Inferior parietal cortex (tissue), 1 donor: ENCODE measurements at regions not wholly inside any gene's neighbourhood (a gene's known extent, or its start where the extent isn't known, plus 50 kb on each side); places are given as distances from the start of the nearest gene placed in this dataset.
"Not testable (repeated sequence)": the region's sequence is repeated elsewhere in the genome, so short reads cannot be mapped to it uniquely, and the experiment has no call there.

Source experiments
- DNase-seq: peaks from one replicate; pipeline ENCODE4 v3.0.0-alpha.2; 2016; ENCODE audit errors: extremely low spot score

- not testable (repeated sequence) for DNase-seq
Observed at GRCh38 chr5:98546924-98547323, 226.5 kb upstream of the RGMB start.

- no peak for DNase-seq
Observed at GRCh38 chr5:98556712-98557111, 216.8 kb upstream of the RGMB start.

- DNase-seq = no peak
Observed at GRCh38 chr5:98557916-98558315, 215.5 kb upstream of the RGMB start.

GRCh38 chr5:98563885-98564653, 209.4 kb upstream of the RGMB start:
- no peak for DNase-seq

GRCh38 chr5:98564836-98565235, 208.6 kb upstream of the RGMB start:
- DNase-seq = no peak

GRCh38 chr5:98568336-98568735, 205.1 kb upstream of the RGMB start:
- DNase-seq = no peak

- no peak for DNase-seq
Observed at GRCh38 chr5:98569288-98569687, 204.2 kb upstream of the RGMB start.

GRCh38 chr5:98570010-98570409, 203.5 kb upstream of the RGMB start:
- no peak for DNase-seq

GRCh38 chr5:98570661-98571191, 202.7 kb upstream of the RGMB start:
- DNase-seq = no peak

- DNase-seq = no peak
Observed at GRCh38 chr5:98573834-98574320, 199.6 kb upstream of the RGMB start.

- no peak for DNase-seq
Observed at GRCh38 chr5:98576275-98576674, 197.2 kb upstream of the RGMB start.

GRCh38 chr5:98578438-98578837, 195.0 kb upstream of the RGMB start:
- no peak for DNase-seq

GRCh38 chr5:98581112-98581997, 192.1 kb upstream of the RGMB start:
- DNase-seq = no peak

GRCh38 chr5:98583586-98583985, 189.9 kb upstream of the RGMB start:
- DNase-seq = no peak

GRCh38 chr5:98585661-98586310, 187.7 kb upstream of the RGMB start:
- no peak for DNase-seq

- no peak for DNase-seq
Observed at GRCh38 chr5:98586581-98586980, 186.9 kb upstream of the RGMB start.

- no peak for DNase-seq
Observed at GRCh38 chr5:98587166-98587565, 186.3 kb upstream of the RGMB start.

- no peak for DNase-seq
Observed at GRCh38 chr5:98588215-98588614, 185.2 kb upstream of the RGMB start.

GRCh38 chr5:98593418-98593817, 180.0 kb upstream of the RGMB start:
- DNase-seq = no peak

- no peak for DNase-seq
Observed at GRCh38 chr5:98594098-98594497, 179.4 kb upstream of the RGMB start.

- DNase-seq = no peak
Observed at GRCh38 chr5:98599016-98599415, 174.4 kb upstream of the RGMB start.

- no peak for DNase-seq
Observed at GRCh38 chr5:98602534-98603112, 170.8 kb upstream of the RGMB start.
